NCI-H526 (cell line): ENCODE measurements at regions not wholly inside any gene's neighbourhood (a gene's known extent, or its start where the extent isn't known, plus 50 kb on each side); places are given as distances from the start of the nearest gene placed in this dataset.
A peak's percentile ranks its signal among the peaks of the same experiment; 100 is the strongest.
"Not testable (repeated sequence)": the region's sequence is repeated elsewhere in the genome, so short reads cannot be mapped to it uniquely, and the experiment has no call there.

Experiments
- DNase-seq, 2 experiments: peaks; one replicate each; lab custom pipeline; 2025; lab: John Stamatoyannopoulos, UW

GRCh38 chr2:13694673-13695072, 937.8 kb upstream of the LRATD1 start:
- DNase-seq = no peak

GRCh38 chr2:13696601-13697000, 935.9 kb upstream of the LRATD1 start:
- DNase-seq = no peak

DNA sequence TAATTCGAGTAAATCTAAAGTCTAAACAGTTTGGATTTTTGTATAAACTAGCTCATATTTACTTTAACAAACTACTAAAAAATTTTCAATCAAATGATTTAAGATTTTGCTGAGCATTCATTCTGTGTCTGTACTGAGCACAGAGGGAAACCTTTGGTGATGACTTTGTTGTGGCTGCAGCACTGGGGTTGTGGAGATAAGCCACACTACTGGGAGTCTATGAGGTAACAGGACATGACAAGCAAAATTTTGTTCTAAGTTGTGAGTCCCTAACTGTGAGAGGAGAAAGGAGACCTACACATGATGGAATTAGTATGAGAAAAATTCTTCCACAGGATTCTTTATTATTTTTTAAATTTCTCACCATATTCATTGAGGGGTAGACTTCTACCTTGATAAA, 933.7 kb upstream of the LRATD1 start:
- DNase-seq = no peak

- DNase-seq = not testable (repeated sequence)
Observed at GRCh38 chr2:13699939-13700338, 932.6 kb upstream of the LRATD1 start.

DNA sequence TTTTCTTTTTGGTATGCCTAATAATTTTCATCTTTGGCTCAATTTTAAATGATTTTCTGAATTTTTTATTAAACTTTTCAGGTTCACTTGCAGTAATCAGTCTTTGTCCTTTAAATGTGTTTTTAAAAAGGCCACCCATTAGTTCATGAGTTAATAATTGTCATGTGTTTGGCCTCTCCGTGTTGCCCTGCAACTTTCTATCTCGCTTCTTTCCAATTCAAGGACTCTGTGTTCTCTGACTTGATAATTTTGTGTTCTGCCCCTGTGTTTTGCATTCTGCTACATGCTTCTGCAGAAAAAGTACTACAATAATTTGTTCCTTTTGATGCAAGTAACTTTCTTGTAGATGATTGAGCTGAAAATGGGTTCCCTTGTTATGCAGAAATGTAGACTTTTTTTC, 921.4 kb upstream of the LRATD1 start:
- no peak for DNase-seq

- DNase-seq = no peak
Observed at GRCh38 chr2:13714466-13714865, 918.1 kb upstream of the LRATD1 start.

DNA sequence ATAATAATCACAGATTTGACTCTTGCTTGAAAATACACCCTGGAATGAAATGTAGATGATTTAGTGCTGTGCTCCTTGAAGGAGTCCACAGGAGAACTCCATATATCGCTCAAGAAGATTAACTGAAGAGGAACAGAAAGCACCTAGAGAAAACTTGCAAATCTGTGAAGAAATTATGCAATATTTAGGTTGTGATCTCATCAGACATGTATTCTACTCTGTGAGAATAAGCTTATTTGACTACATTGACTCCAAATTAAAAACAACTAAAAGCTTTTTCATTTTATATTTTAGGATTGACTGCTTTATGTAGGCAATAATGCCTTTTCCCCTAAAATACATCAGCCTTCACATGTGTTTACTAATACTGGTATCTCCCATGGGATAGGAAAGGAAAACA, 906.6 kb upstream of the LRATD1 start:
- no peak for DNase-seq

DNA sequence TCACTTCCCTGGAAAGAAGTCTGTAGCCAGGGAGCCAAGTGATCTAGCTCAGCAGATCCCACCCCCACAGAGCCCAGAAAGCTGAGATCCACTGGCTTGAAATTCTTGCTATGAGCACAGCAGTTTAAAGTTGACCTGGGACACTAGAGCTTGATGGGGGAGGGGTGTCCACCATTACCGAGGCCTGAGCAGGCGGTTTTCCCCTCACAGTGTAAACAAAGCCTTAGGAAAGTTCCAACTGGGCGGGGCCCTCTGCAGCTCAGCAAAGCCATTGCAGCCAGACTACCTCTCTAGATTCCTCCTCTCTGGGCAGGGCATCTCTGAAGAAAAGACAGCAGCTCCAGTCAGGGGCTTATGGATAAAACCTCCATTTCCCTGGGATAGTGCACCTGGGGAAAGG, 887.2 kb upstream of the LRATD1 start:
- peak in 1 of 2 experiments; percentile 2 for DNase-seq

- no peak for DNase-seq
Observed at GRCh38 chr2:13751955-13752354, 880.6 kb upstream of the LRATD1 start.

DNA sequence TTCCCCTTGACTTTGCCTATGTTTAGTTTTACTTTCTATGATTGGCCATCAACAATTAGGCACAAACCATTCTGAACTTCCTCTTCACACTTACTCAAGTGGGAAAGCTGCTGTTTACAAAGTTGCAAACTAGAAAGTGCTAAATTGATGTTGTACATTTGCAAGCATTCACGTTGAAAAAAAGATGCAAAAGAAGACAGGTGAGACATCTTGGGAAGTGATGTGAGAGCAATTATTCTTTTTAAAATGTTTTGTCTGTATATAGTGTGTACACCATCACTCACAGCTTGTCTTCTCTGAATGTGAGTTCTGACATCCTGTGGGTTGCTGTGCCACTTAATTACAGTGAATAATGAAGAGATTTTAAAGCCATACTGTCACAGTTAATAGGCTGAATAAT, 874.1 kb upstream of the LRATD1 start:
- no peak for DNase-seq

DNA sequence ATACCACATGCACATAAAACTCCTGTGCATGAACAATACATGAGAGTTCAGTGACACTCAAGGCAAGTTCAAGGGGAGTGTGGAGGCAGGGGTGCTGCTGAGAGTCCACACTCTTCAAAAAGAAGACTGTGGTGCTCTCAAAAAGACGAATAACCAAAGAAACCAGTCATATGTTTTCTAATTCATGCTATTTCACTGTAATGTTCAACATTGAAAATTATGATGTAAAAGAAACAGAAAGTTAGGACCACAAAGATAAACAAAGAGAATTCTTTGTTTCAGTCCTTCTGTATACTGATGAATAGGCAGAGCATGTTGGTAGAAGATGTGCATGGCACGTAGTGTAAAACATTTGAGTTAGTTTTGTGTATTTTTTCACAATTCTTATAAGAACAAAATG, 864.2 kb upstream of the LRATD1 start:
- DNase-seq = no peak

GRCh38 chr2:13770279-13770678, 862.2 kb upstream of the LRATD1 start:
- no peak for DNase-seq

DNA sequence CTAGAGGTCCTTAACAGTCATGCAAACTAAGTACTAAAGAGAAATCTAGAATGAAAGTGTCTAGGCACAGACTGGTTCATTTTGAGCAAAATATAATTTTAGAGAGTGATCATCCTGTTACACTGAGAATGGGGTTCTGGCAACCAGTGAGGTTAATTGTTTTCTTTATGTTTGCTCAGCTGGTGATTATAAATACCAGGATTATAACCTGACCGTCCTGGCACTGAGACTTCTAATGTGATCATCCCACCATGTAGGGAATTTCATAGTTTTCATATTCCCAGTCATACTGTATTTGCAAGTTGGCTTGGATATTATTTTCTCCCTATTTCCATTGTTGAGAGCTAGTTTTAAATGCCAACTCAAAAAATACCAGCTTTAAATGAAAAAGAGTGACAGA, 852.5 kb upstream of the LRATD1 start:
- DNase-seq = no peak

DNA sequence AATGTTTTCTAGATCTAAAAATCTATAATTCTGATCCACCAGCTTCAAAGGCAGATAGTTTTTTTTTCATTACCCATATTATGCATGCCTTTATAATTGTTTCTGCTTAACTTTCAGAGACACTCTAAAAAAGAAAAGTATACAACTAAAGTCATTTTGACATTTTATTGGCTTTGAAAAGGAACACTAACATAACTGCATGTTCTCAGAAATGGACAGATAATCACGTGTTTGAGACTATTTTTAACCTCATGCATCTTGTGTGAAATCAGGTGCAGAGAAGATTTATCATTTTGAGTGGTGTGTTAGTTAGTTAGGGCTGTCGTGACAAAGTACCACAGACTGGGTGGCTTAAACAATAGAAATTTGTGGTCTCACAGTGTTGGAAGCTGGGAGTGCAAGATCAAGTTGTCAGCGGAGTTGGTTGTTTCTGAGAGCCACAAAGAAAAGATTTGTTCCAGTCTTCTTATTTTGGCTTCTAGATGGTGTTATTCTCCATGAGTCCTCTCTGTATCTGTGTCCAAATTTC, 841.4 kb upstream of the LRATD1 start:
- DNase-seq = no peak

DNA sequence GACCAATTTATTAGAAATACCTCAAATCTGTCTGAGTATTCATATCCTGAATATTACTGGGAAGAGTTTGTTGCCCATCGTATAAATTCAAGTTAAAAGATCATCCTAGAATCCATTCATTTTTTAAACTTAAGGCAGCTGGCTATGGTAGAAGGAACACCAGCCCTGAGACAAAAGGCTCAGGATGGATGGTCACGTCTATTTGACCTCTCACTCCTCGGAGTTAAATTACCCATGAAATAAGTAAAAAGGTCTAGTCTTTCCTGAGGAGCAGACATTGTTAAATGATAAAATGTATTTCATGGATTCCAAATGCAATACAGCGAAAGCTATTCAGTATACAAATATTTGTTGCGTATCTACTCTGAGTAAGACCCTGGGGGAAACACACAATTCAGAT, 826.0 kb upstream of the LRATD1 start:
- no peak for DNase-seq

GRCh38 chr2:13813236-13813635, 819.3 kb upstream of the LRATD1 start:
- no peak for DNase-seq

DNA sequence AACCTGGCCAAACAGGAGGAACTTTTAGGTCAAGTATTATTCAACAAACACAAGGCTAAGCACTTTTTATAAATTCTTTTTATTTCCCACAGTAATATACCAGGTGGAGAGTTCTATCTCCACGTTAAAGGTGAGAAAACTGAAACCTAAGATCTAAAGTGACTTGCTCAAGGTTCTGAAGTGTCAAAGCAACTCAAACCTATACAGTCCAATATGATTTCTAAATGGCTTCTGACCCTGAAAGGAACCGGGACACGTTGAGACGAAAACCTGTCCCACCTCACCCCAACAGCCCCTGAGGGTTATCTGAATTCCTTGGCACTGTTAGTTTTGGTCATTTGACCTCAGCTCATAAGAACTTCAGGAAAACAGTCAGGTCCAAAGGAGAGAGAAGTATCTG, 814.5 kb upstream of the LRATD1 start:
- DNase-seq = no peak

- no peak for DNase-seq
Observed at GRCh38 chr2:13819896-13820295, 812.6 kb upstream of the LRATD1 start.

DNA sequence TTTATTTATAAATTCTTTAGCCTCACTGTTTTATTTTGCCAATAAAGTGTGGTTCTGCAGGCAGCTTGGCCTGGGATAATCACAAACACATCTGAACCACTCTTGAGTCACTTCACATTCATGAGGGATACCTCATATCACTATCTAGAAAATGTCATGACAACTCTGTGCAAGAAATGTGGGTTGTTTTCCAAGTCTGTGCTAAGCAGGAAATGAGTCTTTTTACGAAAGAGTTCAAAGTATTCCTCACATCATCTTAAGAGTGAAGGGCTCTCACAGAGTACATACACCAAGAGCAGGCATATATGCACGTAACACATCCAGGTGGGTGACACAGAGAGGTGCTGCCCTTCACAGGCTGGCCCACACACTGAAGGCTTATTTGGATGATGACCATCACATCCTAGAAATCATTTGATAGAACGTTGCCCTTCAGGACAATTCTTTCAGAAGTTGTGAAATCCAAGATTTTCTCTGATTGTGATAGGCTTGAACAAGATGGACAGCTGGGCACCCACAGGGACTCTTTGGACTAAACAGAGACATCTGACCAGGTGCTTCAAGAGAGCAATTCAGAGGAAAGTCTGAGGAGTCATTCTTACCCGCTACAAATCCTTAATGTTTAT, 811.1 kb upstream of the LRATD1 start:
- DNase-seq = no peak

- DNase-seq = no peak
Observed at GRCh38 chr2:13822365-13822764, 810.2 kb upstream of the LRATD1 start.

GRCh38 chr2:13826314-13826853, 806.1 kb upstream of the LRATD1 start:
- no peak for DNase-seq

- DNase-seq = no peak
Observed at GRCh38 chr2:13858626-13859025, 773.9 kb upstream of the LRATD1 start.

- not testable (repeated sequence) for DNase-seq
Observed at GRCh38 chr2:13868275-13868674, 764.2 kb upstream of the LRATD1 start.

GRCh38 chr2:13876491-13877037, 756.0 kb upstream of the LRATD1 start:
- no peak for DNase-seq
